Occipital lobe (tissue), 1 donor: ENCODE measurements at regions not wholly inside any gene's neighbourhood (a gene's known extent, or its start where the extent isn't known, plus 50 kb on each side); places are given as distances from the start of the nearest gene placed in this dataset.

Source experiments
- DNase-seq: peaks from one replicate; lab custom pipeline; 2025; lab: John Stamatoyannopoulos, UW

- DNase-seq = no peak
Observed at GRCh38 chr6:164925681-164926530, 383.5 kb downstream of the C6orf118 start.

GRCh38 chr6:164924674-164925073, 384.7 kb downstream of the C6orf118 start:
- DNase-seq = no peak

- no peak for DNase-seq
Observed at GRCh38 chr6:164917211-164917610, 392.2 kb downstream of the C6orf118 start.

- no peak for DNase-seq
Observed at GRCh38 chr6:164916087-164916486, 393.3 kb downstream of the C6orf118 start.

GRCh38 chr6:164911873-164912580, 397.4 kb downstream of the C6orf118 start:
- no peak for DNase-seq

GRCh38 chr6:164911151-164911550, 398.3 kb downstream of the C6orf118 start:
- no peak for DNase-seq

GRCh38 chr6:164906766-164907165, 402.6 kb downstream of the C6orf118 start:
- no peak for DNase-seq

- DNase-seq = no peak
Observed at GRCh38 chr6:164905311-164905710, 404.1 kb downstream of the C6orf118 start.

GRCh38 chr6:164898412-164898811, 411.0 kb downstream of the C6orf118 start:
- no peak for DNase-seq

- no peak for DNase-seq
Observed at GRCh38 chr6:164897523-164898235, 411.7 kb downstream of the C6orf118 start.

- DNase-seq = no peak
Observed at GRCh38 chr6:164889980-164890379, 419.4 kb downstream of the C6orf118 start.

- DNase-seq = no peak
Observed at GRCh38 chr6:164887660-164888059, 421.7 kb downstream of the C6orf118 start.

- DNase-seq = no peak
Observed at GRCh38 chr6:164882236-164882635, 427.2 kb downstream of the C6orf118 start.

- DNase-seq = no peak
Observed at GRCh38 chr6:164871783-164872182, 437.6 kb downstream of the C6orf118 start.

- no peak for DNase-seq
Observed at GRCh38 chr6:164870164-164870563, 439.2 kb downstream of the C6orf118 start.

GRCh38 chr6:164861967-164862366, 447.4 kb downstream of the C6orf118 start:
- no peak for DNase-seq

GRCh38 chr6:164859816-164860215, 449.6 kb downstream of the C6orf118 start:
- no peak for DNase-seq

GRCh38 chr6:164856138-164856537, 453.3 kb downstream of the C6orf118 start:
- no peak for DNase-seq

GRCh38 chr6:164855281-164855680, 454.1 kb downstream of the C6orf118 start:
- no peak for DNase-seq

- DNase-seq = no peak
Observed at GRCh38 chr6:164854526-164854925, 454.9 kb downstream of the C6orf118 start.

GRCh38 chr6:164845773-164846172, 463.6 kb downstream of the C6orf118 start:
- no peak for DNase-seq

GRCh38 chr6:164842085-164842484, 467.3 kb downstream of the C6orf118 start:
- no peak for DNase-seq
